ENCODE measurements at regions not wholly inside any gene's neighbourhood (a gene's known extent, or its start where the extent isn't known, plus 50 kb on each side); places are given as distances from the start of the nearest gene placed in this dataset.

DNA sequence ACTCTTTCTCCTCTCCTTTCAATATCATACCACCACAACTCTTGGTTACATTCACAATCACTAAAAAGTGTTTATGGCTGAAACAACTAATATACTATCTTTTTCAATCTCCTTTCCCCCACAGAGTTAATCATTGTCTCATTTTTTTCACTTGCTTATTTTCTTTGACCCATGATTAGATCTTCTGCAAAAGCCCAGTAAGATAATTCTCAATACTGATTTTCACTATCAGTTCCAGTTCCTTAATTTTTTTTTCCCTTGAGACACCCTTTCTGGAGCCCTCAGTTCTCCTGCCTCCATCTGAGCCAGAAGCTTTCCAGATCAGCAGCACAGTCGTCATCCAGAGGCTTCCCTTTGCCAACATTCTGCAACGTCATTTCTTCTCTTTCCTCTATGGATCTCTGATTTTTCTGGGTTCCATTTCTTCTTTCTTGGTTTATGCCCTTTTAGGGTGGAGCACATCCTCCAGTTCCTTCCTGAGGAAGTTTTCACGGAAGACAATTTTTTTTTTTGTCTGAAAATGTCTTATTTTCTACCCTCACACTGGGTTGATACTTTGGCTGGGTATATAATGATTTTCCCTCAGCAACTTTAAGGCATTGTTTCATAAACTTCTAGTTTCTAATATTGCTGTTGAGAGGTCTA, 88.7 kb upstream of the C15orf39 start:
- TF ChIP-seq, protein P1, sequence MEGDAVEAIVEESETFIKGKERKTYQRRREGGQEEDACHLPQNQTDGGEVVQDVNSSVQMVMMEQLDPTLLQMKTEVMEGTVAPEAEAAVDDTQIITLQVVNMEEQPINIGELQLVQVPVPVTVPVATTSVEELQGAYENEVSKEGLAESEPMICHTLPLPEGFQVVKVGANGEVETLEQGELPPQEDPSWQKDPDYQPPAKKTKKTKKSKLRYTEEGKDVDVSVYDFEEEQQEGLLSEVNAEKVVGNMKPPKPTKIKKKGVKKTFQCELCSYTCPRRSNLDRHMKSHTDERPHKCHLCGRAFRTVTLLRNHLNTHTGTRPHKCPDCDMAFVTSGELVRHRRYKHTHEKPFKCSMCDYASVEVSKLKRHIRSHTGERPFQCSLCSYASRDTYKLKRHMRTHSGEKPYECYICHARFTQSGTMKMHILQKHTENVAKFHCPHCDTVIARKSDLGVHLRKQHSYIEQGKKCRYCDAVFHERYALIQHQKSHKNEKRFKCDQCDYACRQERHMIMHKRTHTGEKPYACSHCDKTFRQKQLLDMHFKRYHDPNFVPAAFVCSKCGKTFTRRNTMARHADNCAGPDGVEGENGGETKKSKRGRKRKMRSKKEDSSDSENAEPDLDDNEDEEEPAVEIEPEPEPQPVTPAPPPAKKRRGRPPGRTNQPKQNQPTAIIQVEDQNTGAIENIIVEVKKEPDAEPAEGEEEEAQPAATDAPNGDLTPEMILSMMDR (IDR thresholded peaks at IDR 0.05 in 4 of 5, conservative IDR thresholded peaks at IDR 0.05 in 1 of 5) = no peak
- no peak for TF ChIP-seq POLR2A (IDR thresholded peaks at IDR 0.05)
